K562 (cell line): ENCODE measurements at regions not wholly inside any gene's neighbourhood (a gene's known extent, or its start where the extent isn't known, plus 50 kb on each side); places are given as distances from the start of the nearest gene placed in this dataset.
"Not testable (repeated sequence)": the region's sequence is repeated elsewhere in the genome, so short reads cannot be mapped to it uniquely, and the experiment has no call there.

ENCODE experiments used
- ATAC-seq: fragments of 200-7000 bp; cut with Tn5 transposase; 3 replicates; pipeline ENCODE4 v1.9.1; 2020; ENCODE audit warnings: moderate library complexity
- BruUV-seq: library from RNA; stranded (reverse); fragments of 400-500 nt; replicated peaks from 2 replicates; lab custom pipeline; 2021; lab: Mats Ljungman, UMichigan
- CTCF ChIA-PET: fragments of 300-600 bp; formaldehyde crosslinking; extraction: SDS; loops from one replicate; lab custom pipeline; 2021; ENCODE audit warnings: low intra/inter-chr PET ratio; lab: Yijun Ruan, JAX
- POLR2A ChIA-PET: fragments of 300-600, 350-650 bp; sonication (Branson Sonifier 250); formaldehyde crosslinking; extraction: SDS; loops from one replicate; lab custom pipeline; 2021; ENCODE audit warnings: antibody characterized with exemption, inconsistent platforms; lab: Yijun Ruan, JAX
- DNase-seq, 4 experiments: peaks; one replicate each; pipeline versions ENCODE4 v3.0.0 to v3.0.0-alpha.2; 2011 to 2018; ENCODE audit warnings: low spot score in 3 of 4, mixed read lengths in 3 of 4; ENCODE audit errors: extremely low read depth in 1 of 4
- FAIRE-seq: peaks from 2 replicates; lab custom pipeline; 2011; peaks lifted over from hg19 to GRCh38; lab: Jason Lieb, UNC
- H2AFZ ChIP-seq: 2 replicates; pipeline ENCODE4 v1.6.0; 2011; ENCODE audit warnings: low read depth, low read length, control low read depth, inconsistent platforms
- H3K27ac ChIP-seq: fragments of 200-600 bp; 3 replicates; pipeline ENCODE4 v1.8.0; 2011; ENCODE audit warnings: low read depth, mild to moderate bottlenecking, control low read depth, inconsistent platforms, low read length, moderate library complexity, mixed read lengths; ENCODE audit errors: extremely low read depth
- H3K27me3 ChIP-seq, 2 experiments: fragments of 300-600 bp in 1 of 2; 2 replicates in 1 of 2; 3 replicates in 1 of 2; pipeline versions ENCODE4 v1.6.0 to v1.8.0; 2011; ENCODE audit warnings: inconsistent platforms in 2 of 2, low read length in 2 of 2, mild to moderate bottlenecking in 1 of 2, mixed read lengths in 1 of 2, moderate library complexity in 1 of 2; ENCODE audit not compliant: control insufficient read depth in 2 of 2, insufficient read depth in 2 of 2
- H3K36me3 ChIP-seq: fragments of 300-600 bp; 3 replicates; pipeline ENCODE4 v1.8.0; 2011; ENCODE audit warnings: mild to moderate bottlenecking, low read length, inconsistent platforms; ENCODE audit not compliant: control insufficient read depth, insufficient read depth
- H3K4me1 ChIP-seq, 2 experiments: fragments of 200-600 bp in 1 of 2; replicated peaks in 1 of 2; 2 replicates in 1 of 2; 3 replicates in 1 of 2; pipeline versions ENCODE4 v1.5.1 to v1.8.0; 2011; ENCODE audit warnings: inconsistent platforms in 2 of 2, low read length in 2 of 2, mild to moderate bottlenecking in 1 of 2, mixed read lengths in 1 of 2, moderate library complexity in 1 of 2; ENCODE audit not compliant: control insufficient read depth in 2 of 2, insufficient read depth in 2 of 2
- H3K4me2 ChIP-seq: 2 replicates; pipeline ENCODE4 v1.6.1; 2011; ENCODE audit warnings: low read length, control low read depth, inconsistent platforms, mixed read lengths; ENCODE audit not compliant: insufficient read depth
- H3K4me3 ChIP-seq: fragments of 200-600 bp; sonication (generic), shearing (Covaris generic); 2 replicates; pipeline ENCODE4 v1.5.1; 2016; ENCODE audit warnings: control low read depth, inconsistent platforms
- H3K79me2 ChIP-seq: fragments of 200-600 bp; 3 replicates; pipeline ENCODE4 v1.8.0; 2011; ENCODE audit warnings: low read length, inconsistent platforms; ENCODE audit not compliant: control insufficient read depth, insufficient read depth
- H3K9ac ChIP-seq, 2 experiments: 2 replicates each; pipeline versions ENCODE4 v1.6.0 to v1.6.1; 2011; ENCODE audit warnings: low read depth in 2 of 2, low read length in 2 of 2, control low read depth in 1 of 2, inconsistent platforms in 1 of 2, mild to moderate bottlenecking in 1 of 2, mixed read lengths in 1 of 2; ENCODE audit not compliant: insufficient read depth in 1 of 2
- H3K9me1 ChIP-seq: one replicate; pipeline ENCODE4 v1.6.0; 2011; ENCODE audit warnings: inconsistent platforms, mild to moderate bottlenecking, low read length, moderate library complexity; ENCODE audit not compliant: control insufficient read depth, insufficient read depth
- H3K9me3 ChIP-seq: replicated peaks from 2 replicates; pipeline ENCODE4 v1.5.1; 2011; ENCODE audit warnings: low read depth, low read length, inconsistent platforms; ENCODE audit not compliant: control insufficient read depth, insufficient read depth
- H4K20me1 ChIP-seq: replicated peaks from 2 replicates; pipeline ENCODE4 v1.6.1; 2011; ENCODE audit warnings: low read length, inconsistent platforms, mixed read lengths; ENCODE audit not compliant: control insufficient read depth, insufficient read depth
- CREB1 ChIP-seq, 2 experiments: sonication (generic) in 1 of 2; formaldehyde crosslinking in 1 of 2; IDR thresholded peaks; 2 replicates each; pipeline versions ENCODE4 v1.6.1 to v1.8.0; 2012 to 2022; ENCODE audit warnings: inconsistent platforms in 1 of 2, mild to moderate bottlenecking in 1 of 2, missing genetic modification reagents in 1 of 2, moderate library complexity in 1 of 2
- ERF ChIP-seq: fragments of 450-650 bp; formaldehyde crosslinking; IDR thresholded peaks from 2 replicates; pipeline ENCODE4 v1.4.0; 2020; ENCODE audit warnings: mild to moderate bottlenecking, mixed read lengths
- MCM7 ChIP-seq, 2 experiments: fragments of 450-650 bp; IDR thresholded peaks; 2 replicates each; pipeline ENCODE4 v1.6.1; 2016 to 2018
- MTA3 ChIP-seq: fragments of 450-650 bp; formaldehyde crosslinking; IDR thresholded peaks from 2 replicates; pipeline ENCODE4 v1.6.1; 2017; ENCODE audit warnings: mild to moderate bottlenecking, borderline replicate concordance
- NFIX ChIP-seq: fragments of 250-450 bp; sonication (Bioruptor Pico); IDR thresholded peaks from 2 replicates; pipeline ENCODE4 v1.4.0; 2020; ENCODE audit warnings: low read depth, mild to moderate bottlenecking, moderate library complexity
- POLR2A ChIP-seq: fragments of 450-650 bp; conservative IDR thresholded peaks from 2 replicates; pipeline ENCODE4 v1.6.1; 2016
- STAG1 ChIP-seq: sonication (generic); formaldehyde crosslinking; IDR thresholded peaks from 2 replicates; pipeline ENCODE4 v1.5.0; 2020; ENCODE audit warnings: missing genetic modification reagents, borderline replicate concordance
- SUPT5H ChIP-seq: fragments of 450-650 bp; IDR thresholded peaks from 2 replicates; pipeline ENCODE4 v1.6.1; 2016
- ZKSCAN1 ChIP-seq: fragments of 150-350 bp; IDR thresholded peaks from 2 replicates; pipeline ENCODE4 v1.6.1; 2016; ENCODE audit warnings: low read depth, low read length
- ZNF212 ChIP-seq: fragments of 450-650 bp; formaldehyde crosslinking; IDR thresholded peaks from 2 replicates; pipeline ENCODE4 v1.4.0; 2020; ENCODE audit warnings: mild to moderate bottlenecking
- ZNF57 ChIP-seq: fragments of 450-650 bp; formaldehyde crosslinking; IDR thresholded peaks from 2 replicates; pipeline ENCODE4 v1.4.0; 2020; ENCODE audit warnings: mild to moderate bottlenecking, moderate library complexity
- WGBS: fragments of 100-300 bp; shearing (Covaris generic); methylation state at CpG from one replicate; pipeline ENCODE4 v1.1.6; 2016; ENCODE audit warnings: low coverage, mixed read lengths; ENCODE audit not compliant: insufficient coverage; ENCODE audit errors: missing lambda C conversion rate; 5-methylcytosine and 5-hydroxymethylcytosine counted together
- in situ Hi-C: fragments of 300-500 bp; cut with MboI; formaldehyde crosslinking; loops from 4 replicates; pipeline ENCODE4 v1.15.0; 2018; ENCODE audit warnings: inconsistent platforms, mixed read lengths
- intact Hi-C: fragments of 100-400 bp; cut with micrococcal nuclease; formaldehyde crosslinking; loops from 2 replicates; pipeline ENCODE4 v1.14.2; 2022
- TF ChIP-seq, protein P1 (sequence below): fragments of 150-350 bp; IDR thresholded peaks from 2 replicates; pipeline ENCODE4 v1.6.1; 2014; ENCODE audit warnings: low read depth, mild to moderate bottlenecking, low read length, borderline replicate concordance
- TF ChIP-seq, protein P2 (sequence below): sonication (generic); formaldehyde crosslinking; IDR thresholded peaks from 2 replicates; pipeline ENCODE4 v1.8.1; 2022; ENCODE audit warnings: missing genetic modification reagents

DNA sequence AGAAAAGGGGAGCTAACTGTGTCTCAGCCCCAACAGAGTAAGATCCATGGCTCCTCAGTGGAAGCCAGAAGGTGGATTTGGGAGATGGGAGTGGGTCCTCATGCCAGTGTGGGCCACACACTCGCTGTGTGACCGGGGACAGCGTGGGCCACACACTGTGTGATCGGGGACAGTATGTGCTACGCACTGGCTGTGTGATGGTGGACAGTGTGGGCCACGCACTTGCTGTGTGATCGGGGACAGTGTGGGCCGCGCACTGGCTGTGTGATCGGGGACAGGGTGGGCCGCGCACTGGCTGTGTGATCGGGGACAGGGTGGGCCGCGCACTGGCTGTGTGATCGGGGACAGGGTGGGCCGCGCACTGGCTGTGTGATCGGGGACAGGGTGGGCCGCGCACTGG lies 282.5 kb downstream of the NXPE2 start:
- H4K20me1 ChIP-seq, H3K79me2 ChIP-seq, in situ Hi-C loops, H3K36me3 ChIP-seq, H3K27me3 ChIP-seq, H3K9me3 ChIP-seq, H2AFZ ChIP-seq, H3K27ac ChIP-seq, CTCF ChIA-PET, H3K4me2 ChIP-seq, H3K4me3 ChIP-seq, ATAC-seq, DNase-seq, intact Hi-C loops, FAIRE-seq, H3K4me1 ChIP-seq, H3K9ac ChIP-seq, H3K9me1 ChIP-seq, BruUV-seq, POLR2A ChIA-PET: not testable (repeated sequence)
- 0% methylated on average over 2 of the region's 21 CpGs for WGBS

DNA sequence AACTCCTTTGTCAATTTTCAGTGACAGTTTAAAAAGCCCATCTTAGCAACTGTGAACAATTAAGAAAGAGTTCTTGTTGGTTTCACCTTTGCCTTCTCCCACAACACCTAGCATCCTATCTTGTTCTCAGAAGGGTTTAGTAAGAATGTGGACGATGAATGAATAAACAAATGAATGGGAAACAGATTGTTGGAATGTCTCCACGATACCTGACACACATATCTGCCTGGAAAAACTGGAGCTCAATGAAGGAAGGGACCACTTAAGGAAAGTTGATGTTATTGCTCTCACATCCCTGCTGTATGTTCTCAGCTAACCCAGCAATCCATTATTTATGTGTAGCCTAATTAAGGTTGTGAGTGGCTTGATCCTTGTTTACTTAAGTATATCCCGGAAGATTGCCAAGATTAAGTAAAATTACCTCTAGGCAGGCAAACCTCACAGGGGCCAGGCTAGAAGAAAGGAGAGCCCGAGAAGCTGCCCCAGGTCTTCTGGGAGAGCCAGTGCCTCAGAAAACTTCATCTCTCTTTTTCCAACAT lies 286.4 kb downstream of the NXPE2 start:
- no peak overlapping the region for H3K4me3 ChIP-seq
- ChIA-PET POLR2A (no interaction called here), CTCF (no interaction called here)
- no peaks in the 10 kb centered on the region for H3K4me1 ChIP-seq
- H3K9me3 ChIP-seq = no peaks in the 10 kb centered on the region; the same call in 1 of the 2 replicates
- no peaks in the 10 kb centered on the region for H3K79me2 ChIP-seq
- no peak overlapping the region for H2AFZ ChIP-seq
- H3K4me2 ChIP-seq = no peak overlapping the region
- ATAC-seq (no peak), DNase-seq (no peak), FAIRE-seq (no peak)
- no peaks in the 10 kb centered on the region for H3K9me1 ChIP-seq
- no peak overlapping the region for H3K9ac ChIP-seq
- 0% methylated on average over 4 of the region's 4 CpGs for WGBS
- H3K27me3 ChIP-seq = no peaks in the 10 kb centered on the region; a peak in 1 of 5 replicates
- H3K27ac ChIP-seq = no peak overlapping the region
- in situ Hi-C loops = no loop called here
- no peaks in the 10 kb centered on the region for H3K36me3 ChIP-seq
- H4K20me1 ChIP-seq = no peaks in the 10 kb centered on the region
- intact Hi-C loops = no loop called here
- BruUV-seq = no TSS peak
- TF ChIP-seq SUPT5H (no peak), ZKSCAN1 (no peak), ZNF212 (CRISPR knock-in tag) (no peak), NFIX (CRISPR knock-in tag) (no peak), ERF (CRISPR knock-in tag) (no peak), MTA3 (no peak), POLR2A (no peak), CREB1 (IDR thresholded peaks at IDR 0.05) (no peak), CREB1 (CRISPR knock-in tag; IDR thresholded peaks at IDR 0.05) (no peak), ZNF57 (no peak), STAG1 (no peak), MCM7 (IDR thresholded peaks at IDR 0.05) (no peak)
- TF ChIP-seq, protein P1, sequence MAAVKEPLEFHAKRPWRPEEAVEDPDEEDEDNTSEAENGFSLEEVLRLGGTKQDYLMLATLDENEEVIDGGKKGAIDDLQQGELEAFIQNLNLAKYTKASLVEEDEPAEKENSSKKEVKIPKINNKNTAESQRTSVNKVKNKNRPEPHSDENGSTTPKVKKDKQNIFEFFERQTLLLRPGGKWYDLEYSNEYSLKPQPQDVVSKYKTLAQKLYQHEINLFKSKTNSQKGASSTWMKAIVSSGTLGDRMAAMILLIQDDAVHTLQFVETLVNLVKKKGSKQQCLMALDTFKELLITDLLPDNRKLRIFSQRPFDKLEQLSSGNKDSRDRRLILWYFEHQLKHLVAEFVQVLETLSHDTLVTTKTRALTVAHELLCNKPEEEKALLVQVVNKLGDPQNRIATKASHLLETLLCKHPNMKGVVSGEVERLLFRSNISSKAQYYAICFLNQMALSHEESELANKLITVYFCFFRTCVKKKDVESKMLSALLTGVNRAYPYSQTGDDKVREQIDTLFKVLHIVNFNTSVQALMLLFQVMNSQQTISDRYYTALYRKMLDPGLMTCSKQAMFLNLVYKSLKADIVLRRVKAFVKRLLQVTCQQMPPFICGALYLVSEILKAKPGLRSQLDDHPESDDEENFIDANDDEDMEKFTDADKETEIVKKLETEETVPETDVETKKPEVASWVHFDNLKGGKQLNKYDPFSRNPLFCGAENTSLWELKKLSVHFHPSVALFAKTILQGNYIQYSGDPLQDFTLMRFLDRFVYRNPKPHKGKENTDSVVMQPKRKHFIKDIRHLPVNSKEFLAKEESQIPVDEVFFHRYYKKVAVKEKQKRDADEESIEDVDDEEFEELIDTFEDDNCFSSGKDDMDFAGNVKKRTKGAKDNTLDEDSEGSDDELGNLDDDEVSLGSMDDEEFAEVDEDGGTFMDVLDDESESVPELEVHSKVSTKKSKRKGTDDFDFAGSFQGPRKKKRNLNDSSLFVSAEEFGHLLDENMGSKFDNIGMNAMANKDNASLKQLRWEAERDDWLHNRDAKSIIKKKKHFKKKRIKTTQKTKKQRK = no peak
- TF ChIP-seq, protein P2, sequence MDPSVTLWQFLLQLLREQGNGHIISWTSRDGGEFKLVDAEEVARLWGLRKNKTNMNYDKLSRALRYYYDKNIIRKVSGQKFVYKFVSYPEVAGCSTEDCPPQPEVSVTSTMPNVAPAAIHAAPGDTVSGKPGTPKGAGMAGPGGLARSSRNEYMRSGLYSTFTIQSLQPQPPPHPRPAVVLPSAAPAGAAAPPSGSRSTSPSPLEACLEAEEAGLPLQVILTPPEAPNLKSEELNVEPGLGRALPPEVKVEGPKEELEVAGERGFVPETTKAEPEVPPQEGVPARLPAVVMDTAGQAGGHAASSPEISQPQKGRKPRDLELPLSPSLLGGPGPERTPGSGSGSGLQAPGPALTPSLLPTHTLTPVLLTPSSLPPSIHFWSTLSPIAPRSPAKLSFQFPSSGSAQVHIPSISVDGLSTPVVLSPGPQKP (CRISPR knock-in tag) = no peak
